ENCODE measurements at regions not wholly inside any gene's neighbourhood (a gene's known extent, or its start where the extent isn't known, plus 50 kb on each side); places are given as distances from the start of the nearest gene placed in this dataset.

DNA sequence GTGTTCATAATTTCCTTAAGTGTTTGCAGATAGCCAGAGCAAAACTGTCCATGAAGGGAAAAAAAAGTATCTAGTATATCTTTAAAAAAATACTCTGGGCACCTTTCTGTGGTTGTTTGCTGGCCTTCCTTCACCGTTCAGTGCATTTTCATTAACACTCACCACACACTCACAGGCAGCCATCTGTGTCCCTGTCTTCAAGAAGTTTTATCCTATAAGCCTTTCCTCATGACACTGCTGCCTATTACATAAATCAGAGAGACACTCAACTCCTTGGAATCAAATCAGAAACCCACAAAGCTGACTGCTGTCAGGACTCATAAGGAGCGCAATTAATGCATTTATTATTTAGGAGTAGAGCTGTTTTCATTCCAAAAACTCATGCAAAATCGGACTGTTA, 1720.2 kb downstream of the PCDH7 start:
- Histone ChIP-seq H3K27me3 (no peaks in the 10 kb centered on the region), H3K4me3 (no peak overlapping the region), H3K9me3 (no peaks in the 10 kb centered on the region), H3K27ac (no peak overlapping the region), H3K4me1 (no peaks in the 10 kb centered on the region), H3K36me3 (no peaks in the 10 kb centered on the region)
- WGBS, 2 donors, result 57 to 64% methylated on average over 3 of the region's 3 CpGs
- no peak for DNase-seq (ENCODE audit: low spot score in 2 of 2)
- no peak for TF ChIP-seq EP300 (IDR thresholded peaks at IDR 0.05)
- TF ChIP-seq, protein P1, sequence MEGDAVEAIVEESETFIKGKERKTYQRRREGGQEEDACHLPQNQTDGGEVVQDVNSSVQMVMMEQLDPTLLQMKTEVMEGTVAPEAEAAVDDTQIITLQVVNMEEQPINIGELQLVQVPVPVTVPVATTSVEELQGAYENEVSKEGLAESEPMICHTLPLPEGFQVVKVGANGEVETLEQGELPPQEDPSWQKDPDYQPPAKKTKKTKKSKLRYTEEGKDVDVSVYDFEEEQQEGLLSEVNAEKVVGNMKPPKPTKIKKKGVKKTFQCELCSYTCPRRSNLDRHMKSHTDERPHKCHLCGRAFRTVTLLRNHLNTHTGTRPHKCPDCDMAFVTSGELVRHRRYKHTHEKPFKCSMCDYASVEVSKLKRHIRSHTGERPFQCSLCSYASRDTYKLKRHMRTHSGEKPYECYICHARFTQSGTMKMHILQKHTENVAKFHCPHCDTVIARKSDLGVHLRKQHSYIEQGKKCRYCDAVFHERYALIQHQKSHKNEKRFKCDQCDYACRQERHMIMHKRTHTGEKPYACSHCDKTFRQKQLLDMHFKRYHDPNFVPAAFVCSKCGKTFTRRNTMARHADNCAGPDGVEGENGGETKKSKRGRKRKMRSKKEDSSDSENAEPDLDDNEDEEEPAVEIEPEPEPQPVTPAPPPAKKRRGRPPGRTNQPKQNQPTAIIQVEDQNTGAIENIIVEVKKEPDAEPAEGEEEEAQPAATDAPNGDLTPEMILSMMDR (IDR thresholded peaks at IDR 0.05), result no peak
- no peak for TF ChIP-seq POLR2A (IDR thresholded peaks at IDR 0.05)

DNA sequence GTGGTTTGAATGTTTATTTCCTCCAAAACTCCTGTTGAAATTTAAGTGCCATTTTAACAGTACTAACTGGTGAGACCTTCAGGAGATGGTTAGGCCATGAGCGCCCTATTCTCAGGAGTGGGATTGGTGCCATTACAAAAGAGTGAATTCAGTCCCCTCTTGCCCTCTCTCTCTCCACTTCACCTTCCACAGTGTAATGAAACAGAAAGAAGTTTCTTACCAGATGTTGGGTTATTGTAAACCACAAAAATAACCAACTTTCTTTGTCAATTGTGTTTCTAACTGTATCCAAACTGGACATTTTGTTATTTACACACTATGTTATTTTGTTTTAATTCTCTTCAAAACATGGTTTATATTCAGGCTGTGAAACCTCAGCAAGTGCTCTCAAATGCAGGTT, 1734.3 kb downstream of the PCDH7 start:
- H3K27me3 ChIP-seq, result no peaks in the 10 kb centered on the region
- H3K4me1 ChIP-seq, result no peaks in the 10 kb centered on the region
- no peaks in the 10 kb centered on the region for H3K36me3 ChIP-seq
- no peaks in the 10 kb centered on the region for H3K9me3 ChIP-seq
- no peak overlapping the region for H3K27ac ChIP-seq
- DNase-seq (ENCODE audit: low spot score in 2 of 2), result no peak
- WGBS, 2 donors, result 91 to 95% methylated on average over 1 of the region's 1 CpG
- TF ChIP-seq POLR2A (IDR thresholded peaks at IDR 0.05) (no peak), EP300 (IDR thresholded peaks at IDR 0.05) (no peak)
- TF ChIP-seq, protein P1 (IDR thresholded peaks at IDR 0.05), result no peak
- H3K4me3 ChIP-seq, result no peak overlapping the region

DNA sequence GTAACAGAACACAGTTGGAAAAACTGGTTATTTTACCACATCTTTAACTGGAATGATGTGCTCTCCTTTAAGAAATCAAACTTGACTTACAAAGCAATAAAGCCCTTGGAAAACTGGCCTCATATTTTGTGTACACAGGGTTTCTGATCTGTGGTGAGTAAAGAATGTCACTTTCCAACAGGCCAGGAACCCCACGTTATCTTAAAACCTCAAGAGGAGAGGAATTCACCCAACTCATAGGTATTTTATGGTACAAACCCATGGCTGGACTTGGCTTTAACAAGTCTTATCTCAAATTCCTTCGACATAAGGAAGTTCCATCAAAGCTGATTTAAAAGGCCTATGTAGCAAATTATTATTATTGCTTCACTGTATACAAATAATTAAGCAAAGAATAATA, 1735.1 kb downstream of the PCDH7 start:
- 81 to 88% methylated on average over 2 of the region's 2 CpGs for WGBS, 2 donors
- H3K36me3 ChIP-seq, result no peaks in the 10 kb centered on the region
- H3K27ac ChIP-seq, result no peak overlapping the region
- H3K9me3 ChIP-seq, result no peaks in the 10 kb centered on the region
- no peaks in the 10 kb centered on the region for H3K27me3 ChIP-seq
- no peaks in the 10 kb centered on the region for H3K4me1 ChIP-seq
- DNase-seq (ENCODE audit: low spot score in 2 of 2), result no peak
- TF ChIP-seq EP300 (IDR thresholded peaks at IDR 0.05), result no peak
- no peak for TF ChIP-seq POLR2A (IDR thresholded peaks at IDR 0.05)
- TF ChIP-seq, protein P1 (IDR thresholded peaks at IDR 0.05), result no peak
- H3K4me3 ChIP-seq, result no peak overlapping the region

DNA sequence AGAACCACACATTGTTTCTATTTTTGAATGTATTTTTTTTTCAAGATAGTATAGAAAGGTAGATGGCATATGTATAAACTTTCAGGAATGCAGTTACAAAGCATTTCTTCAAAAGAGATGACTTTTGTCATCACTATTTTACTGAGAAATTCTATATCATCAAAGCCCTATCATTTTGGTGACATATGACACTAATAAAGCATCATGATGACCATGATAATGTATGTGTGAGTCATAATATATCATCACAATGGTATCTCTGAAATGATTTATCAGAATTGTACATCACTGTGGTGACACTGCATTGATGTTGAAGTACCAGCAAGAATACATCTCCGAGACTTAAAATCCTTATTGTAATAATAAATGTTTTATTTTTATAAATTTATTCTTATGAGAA, 1740.8 kb downstream of the PCDH7 start:
- 94 to 95% methylated on average over 1 of the region's 1 CpG for WGBS, 2 donors
- TF ChIP-seq, protein P1 (IDR thresholded peaks at IDR 0.05), result no peak
- no peak for TF ChIP-seq EP300 (IDR thresholded peaks at IDR 0.05)
- TF ChIP-seq POLR2A (IDR thresholded peaks at IDR 0.05), result no peak
- H3K27me3 ChIP-seq, result no peaks in the 10 kb centered on the region
- H3K36me3 ChIP-seq, result no peaks in the 10 kb centered on the region
- H3K4me1 ChIP-seq, result no peaks in the 10 kb centered on the region
- H3K4me3 ChIP-seq, result no peak overlapping the region
- no peak for DNase-seq (ENCODE audit: low spot score in 2 of 2)
- H3K9me3 ChIP-seq, result no peaks in the 10 kb centered on the region
- no peak overlapping the region for H3K27ac ChIP-seq

DNA sequence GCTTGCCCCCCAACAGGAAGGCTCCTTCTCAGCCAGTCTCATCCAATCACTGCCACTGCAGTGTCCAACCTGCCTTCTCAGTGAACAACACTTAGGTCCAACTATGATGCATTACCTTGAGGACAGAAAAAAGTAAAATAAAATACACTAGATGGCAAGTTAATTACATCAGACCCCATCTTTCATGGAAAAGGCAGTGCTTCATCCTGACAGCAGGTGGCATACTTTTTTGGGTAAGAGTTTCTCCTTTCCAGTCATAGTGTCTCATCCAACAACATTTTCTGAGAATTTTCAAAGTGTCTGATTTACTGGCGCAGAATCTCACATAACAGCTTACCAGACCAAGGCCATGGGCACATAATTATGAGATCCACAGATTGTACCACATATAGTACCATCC, 1742.8 kb downstream of the PCDH7 start:
- no peak overlapping the region for H3K27ac ChIP-seq
- H3K36me3 ChIP-seq, result no peaks in the 10 kb centered on the region
- DNase-seq (ENCODE audit: low spot score in 2 of 2), result no peak
- H3K4me1 ChIP-seq, result no peaks in the 10 kb centered on the region
- H3K4me3 ChIP-seq, result no peak overlapping the region
- WGBS, 2 donors, result 78 to 85% methylated on average over 1 of the region's 1 CpG
- H3K9me3 ChIP-seq, result no peaks in the 10 kb centered on the region
- no peaks in the 10 kb centered on the region for H3K27me3 ChIP-seq
- TF ChIP-seq, protein P1 (IDR thresholded peaks at IDR 0.05), result peak in 2 of 5 experiments; percentile 8 to 13
- no peak for TF ChIP-seq POLR2A (IDR thresholded peaks at IDR 0.05)
